ENCODE measurements at regions not wholly inside any gene's neighbourhood (a gene's known extent, or its start where the extent isn't known, plus 50 kb on each side); places are given as distances from the start of the nearest gene placed in this dataset.

GRCh38 chr2:160608599-160608998 lies 115.0 kb upstream of the RBMS1 start:
- no peak for TF ChIP-seq GATA2 (IDR thresholded peaks at IDR 0.05; ENCODE audit: low read depth, low read length)
- TF ChIP-seq GATA3 (IDR thresholded peaks at IDR 0.05; ENCODE audit: low read depth, low read length) = no peak

- no peak for TF ChIP-seq GATA3 (IDR thresholded peaks at IDR 0.05; ENCODE audit: low read depth, low read length)
Measured at GRCh38 chr2:160609346-160609745, 115.7 kb upstream of the RBMS1 start.

DNA sequence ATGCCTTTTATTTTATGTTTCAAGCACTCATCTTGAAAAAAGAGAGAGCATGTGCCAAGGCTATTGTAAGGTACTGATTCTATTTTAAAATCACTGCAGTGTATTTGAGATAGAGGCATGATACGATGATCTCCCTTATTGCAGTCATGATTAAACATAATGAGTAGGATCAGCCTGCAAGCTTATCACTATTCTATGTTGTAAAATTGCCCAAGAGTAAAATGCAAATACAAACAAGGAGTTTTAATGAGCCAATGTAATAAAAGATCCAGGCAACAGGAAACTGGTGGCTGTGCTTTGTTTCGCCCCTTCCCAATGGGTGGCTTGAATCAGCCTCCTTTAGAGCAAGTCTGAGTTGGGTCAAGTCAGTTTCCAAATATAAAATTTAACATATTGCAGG lies 116.4 kb upstream of the RBMS1 start:
- TF ChIP-seq GATA2 (IDR thresholded peaks at IDR 0.05; ENCODE audit: low read depth, low read length) = no peak
- TF ChIP-seq GATA3 (IDR thresholded peaks at IDR 0.05; ENCODE audit: low read depth, low read length) = no peak

- TF ChIP-seq GATA3 (IDR thresholded peaks at IDR 0.05; ENCODE audit: low read depth, low read length) = no peak
- TF ChIP-seq GATA2 (IDR thresholded peaks at IDR 0.05; ENCODE audit: low read depth, low read length) = no peak
Measured at GRCh38 chr2:160612266-160612856, 118.8 kb upstream of the RBMS1 start.

DNA sequence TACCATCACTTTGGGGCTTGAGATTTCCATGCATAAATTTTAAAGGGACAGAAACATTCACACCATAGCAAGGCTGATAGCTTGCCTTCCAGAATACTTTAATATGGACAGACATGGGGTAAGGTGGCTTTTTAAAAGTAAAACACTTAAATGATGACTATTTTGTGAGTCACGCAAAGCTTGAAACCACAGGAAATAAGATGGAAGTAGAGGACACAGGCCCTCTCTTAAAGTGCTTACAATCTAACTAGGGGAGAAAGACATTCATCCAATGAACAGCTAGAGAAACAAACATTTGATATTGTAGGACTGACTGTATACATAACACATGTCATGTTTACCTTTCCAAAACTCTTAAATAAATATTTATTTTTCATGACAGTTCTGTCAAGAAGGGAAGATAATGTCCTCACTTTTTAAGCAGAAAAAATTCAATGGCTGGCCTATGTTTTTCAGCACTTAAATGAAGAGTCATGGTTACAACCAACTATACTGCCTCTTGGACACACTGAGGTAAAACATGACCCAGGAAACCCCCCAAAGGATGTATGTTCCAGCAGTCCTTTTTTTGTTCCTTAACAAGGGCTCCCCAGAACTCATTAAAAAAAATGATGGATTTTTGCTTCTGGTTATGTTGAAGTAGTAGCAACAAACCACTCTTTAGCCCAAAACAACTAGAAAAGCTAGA lies 120.0 kb upstream of the RBMS1 start:
- TF ChIP-seq GATA3 (IDR thresholded peaks at IDR 0.05; ENCODE audit: low read depth, low read length) = no peak
- TF ChIP-seq GATA2 (IDR thresholded peaks at IDR 0.05; ENCODE audit: low read depth, low read length) = no peak

- no peak for TF ChIP-seq GATA3 (IDR thresholded peaks at IDR 0.05; ENCODE audit: low read depth, low read length)
Measured at GRCh38 chr2:160614391-160614790, 120.8 kb upstream of the RBMS1 start.

DNA sequence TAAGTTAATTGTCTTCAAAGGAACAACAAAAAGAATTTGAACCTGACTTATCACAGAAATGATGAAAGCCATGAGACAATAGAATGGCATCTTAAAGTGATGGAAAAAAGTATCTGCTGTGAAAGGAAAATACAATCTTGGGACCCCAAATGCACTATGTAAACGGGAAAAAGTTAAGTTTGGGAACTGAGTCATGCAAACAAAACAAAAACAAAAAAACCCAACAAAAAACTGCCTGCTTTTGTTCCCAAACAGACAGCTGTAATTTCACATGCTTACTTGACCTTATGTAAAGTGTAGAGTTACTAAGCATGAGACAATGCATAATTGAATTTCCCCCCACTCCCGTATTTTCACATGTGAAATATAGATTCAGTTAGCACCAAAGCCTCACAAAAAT lies 122.1 kb upstream of the RBMS1 start:
- TF ChIP-seq GATA2 (IDR thresholded peaks at IDR 0.05; ENCODE audit: low read depth, low read length) (no peak), GATA3 (IDR thresholded peaks at IDR 0.05; ENCODE audit: low read depth, low read length) (no peak)

DNA sequence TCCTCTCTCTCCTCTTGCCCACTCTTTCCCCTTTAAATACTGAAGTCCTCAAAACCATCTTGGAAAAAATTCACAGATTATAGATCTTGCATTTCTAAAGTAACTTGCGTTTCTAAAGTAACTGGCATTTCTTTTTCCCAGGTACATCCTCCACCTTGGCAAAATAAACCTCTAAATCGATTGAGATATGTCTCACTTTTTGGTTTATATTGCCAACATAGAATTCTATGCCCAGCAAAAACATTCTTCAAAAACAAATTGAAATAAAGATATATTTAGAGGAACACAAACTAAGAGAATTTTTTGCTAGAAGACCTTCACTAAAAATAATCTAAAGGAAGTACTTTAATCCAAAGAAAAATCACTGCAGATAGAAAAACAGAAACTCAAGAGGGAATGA lies 122.5 kb upstream of the RBMS1 start:
- no peak for TF ChIP-seq GATA3 (IDR thresholded peaks at IDR 0.05; ENCODE audit: low read depth, low read length)
- TF ChIP-seq GATA2 (IDR thresholded peaks at IDR 0.05; ENCODE audit: low read depth, low read length) = no peak

DNA sequence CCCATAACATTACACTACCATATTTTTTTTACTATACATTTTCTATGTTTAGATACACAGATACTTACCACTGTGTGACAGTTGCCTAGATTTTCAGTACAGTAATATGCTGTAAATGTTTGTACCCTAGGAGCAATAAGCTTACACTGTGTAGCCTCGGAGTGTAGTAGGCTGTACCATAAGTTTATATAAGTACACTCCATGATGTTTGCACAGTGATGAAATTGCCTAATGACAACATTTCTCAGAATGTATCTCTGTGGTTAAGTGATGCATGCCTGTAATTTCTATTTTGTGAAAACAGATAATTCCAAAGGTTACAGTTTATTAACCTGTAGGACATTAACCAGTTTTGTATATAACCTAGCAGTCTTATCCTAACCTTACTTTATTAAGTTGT lies 128.1 kb upstream of the RBMS1 start:
- TF ChIP-seq GATA2 (IDR thresholded peaks at IDR 0.05; ENCODE audit: low read depth, low read length) = no peak
- no peak for TF ChIP-seq GATA3 (IDR thresholded peaks at IDR 0.05; ENCODE audit: low read depth, low read length)

DNA sequence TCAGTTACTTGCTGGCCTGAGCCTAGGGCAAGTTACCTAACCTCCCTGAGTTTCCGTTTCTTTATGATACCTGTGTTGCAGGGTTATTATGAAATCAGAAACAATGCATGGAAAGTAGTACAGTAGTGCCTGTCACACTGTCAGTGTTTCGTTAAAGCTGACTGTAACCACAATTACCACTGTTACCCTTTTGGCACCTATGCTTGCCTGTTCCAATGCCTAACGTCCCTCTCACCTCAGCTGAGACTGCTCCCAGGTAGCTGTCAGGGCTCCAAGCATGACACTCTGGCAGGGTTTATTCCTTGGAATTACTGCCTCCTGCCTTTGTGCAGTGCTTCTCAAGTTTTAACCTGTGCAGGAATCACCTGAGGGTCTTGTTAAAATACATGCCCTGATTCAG lies 135.2 kb upstream of the RBMS1 start:
- TF ChIP-seq GATA2 (IDR thresholded peaks at IDR 0.05; ENCODE audit: low read depth, low read length) = no peak
- no peak for TF ChIP-seq GATA3 (IDR thresholded peaks at IDR 0.05; ENCODE audit: low read depth, low read length)

DNA sequence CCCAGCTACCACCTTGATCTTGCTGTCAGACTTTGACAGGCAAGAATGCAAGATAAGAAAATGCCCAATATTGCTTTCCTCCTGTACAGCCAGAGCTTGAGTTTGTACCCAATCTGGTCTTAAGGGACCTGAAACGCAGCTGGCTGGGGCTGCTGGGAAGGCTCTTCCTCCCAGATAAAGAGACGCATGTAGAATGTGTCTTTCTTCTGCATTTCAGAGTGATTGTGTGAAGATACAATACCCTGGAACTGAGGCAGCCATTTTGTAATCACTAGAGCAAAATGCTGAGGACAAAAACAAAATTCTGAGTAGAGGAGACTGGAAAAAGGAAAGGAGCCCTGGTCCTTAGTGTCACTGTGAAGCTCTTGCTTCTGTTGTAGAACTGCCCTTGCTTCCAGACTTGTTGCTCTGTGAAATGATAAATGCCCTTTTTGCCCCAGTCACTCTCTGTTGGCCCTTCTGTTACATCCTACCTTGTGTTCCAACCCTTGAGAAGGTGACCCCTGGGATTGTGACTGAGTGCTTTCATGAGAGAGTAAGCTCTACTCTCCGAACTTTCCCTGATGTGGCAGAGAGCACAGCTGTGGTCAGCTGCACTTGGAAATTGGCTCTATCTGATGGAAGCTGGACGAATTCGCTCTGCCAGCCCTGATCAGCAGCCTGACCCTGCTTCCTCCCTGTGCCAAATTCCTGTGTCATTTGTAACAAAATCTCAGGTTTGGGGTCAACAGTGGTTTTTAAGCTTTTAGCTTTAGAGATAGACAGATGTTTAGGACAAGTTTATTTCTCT lies 137.4 kb upstream of the RBMS1 start:
- no peak for TF ChIP-seq GATA2 (IDR thresholded peaks at IDR 0.05; ENCODE audit: low read depth, low read length)
- no peak for TF ChIP-seq GATA3 (IDR thresholded peaks at IDR 0.05; ENCODE audit: low read depth, low read length)

GRCh38 chr2:160632084-160632975 lies 138.7 kb upstream of the RBMS1 start:
- no peak for TF ChIP-seq GATA3 (IDR thresholded peaks at IDR 0.05; ENCODE audit: low read depth, low read length)
- TF ChIP-seq GATA2 (IDR thresholded peaks at IDR 0.05; ENCODE audit: low read depth, low read length) = no peak

- TF ChIP-seq GATA2 (IDR thresholded peaks at IDR 0.05; ENCODE audit: low read depth, low read length) (no peak), GATA3 (IDR thresholded peaks at IDR 0.05; ENCODE audit: low read depth, low read length) (no peak)
Measured at GRCh38 chr2:160634436-160634835, 140.8 kb upstream of the RBMS1 start.

DNA sequence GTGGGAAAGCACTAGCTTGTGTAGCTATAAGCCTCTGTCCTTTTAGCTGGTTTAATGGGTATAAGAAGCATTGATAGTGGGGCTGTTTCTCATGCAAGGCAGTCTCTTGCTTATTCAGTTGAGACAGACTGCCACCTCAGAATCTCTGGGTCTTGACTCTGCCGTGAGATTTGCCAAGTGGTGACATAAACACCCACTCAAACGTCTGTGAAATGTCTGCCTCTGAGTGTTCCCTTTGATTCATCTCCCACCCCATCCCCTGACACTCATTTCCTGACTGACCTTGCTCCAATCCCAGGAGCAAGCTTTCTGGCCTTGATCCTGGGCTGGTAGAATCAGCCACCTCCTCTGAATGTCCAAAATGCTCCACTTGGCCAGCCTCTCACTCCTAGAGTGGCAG lies 141.9 kb upstream of the RBMS1 start:
- TF ChIP-seq GATA2 (IDR thresholded peaks at IDR 0.05; ENCODE audit: low read depth, low read length) (no peak), GATA3 (IDR thresholded peaks at IDR 0.05; ENCODE audit: low read depth, low read length) (no peak)
